ENCODE measurements at regions not wholly inside any gene's neighbourhood (a gene's known extent, or its start where the extent isn't known, plus 50 kb on each side); places are given as distances from the start of the nearest gene placed in this dataset.

DNA sequence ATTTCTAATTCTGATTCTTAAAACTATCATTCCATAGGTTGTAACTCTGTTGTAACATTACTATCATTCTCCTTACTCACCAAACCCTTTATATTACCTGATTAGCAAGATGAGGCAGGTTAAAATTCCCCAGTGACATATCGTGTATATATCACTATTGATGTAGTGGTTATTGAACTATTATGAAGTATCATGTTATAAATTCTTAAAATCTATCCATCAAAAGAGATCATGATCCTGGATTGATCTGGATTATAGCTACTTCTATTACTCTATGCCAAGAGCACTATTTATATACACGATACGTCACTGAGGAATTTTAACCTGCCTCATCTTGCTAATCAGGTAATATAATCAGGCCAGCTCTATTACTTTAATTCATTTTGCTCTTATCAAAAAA is 533.9 kb downstream of the SLITRK6 start (continued):
- TF ChIP-seq, protein P1, sequence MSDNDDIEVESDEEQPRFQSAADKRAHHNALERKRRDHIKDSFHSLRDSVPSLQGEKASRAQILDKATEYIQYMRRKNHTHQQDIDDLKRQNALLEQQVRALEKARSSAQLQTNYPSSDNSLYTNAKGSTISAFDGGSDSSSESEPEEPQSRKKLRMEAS (IDR thresholded peaks at IDR 0.05), result no peak
- TF ChIP-seq FOSL1 (IDR thresholded peaks at IDR 0.05; ENCODE audit: low read depth) (no peak), RAD21 (IDR thresholded peaks at IDR 0.05; ENCODE audit: low read depth) (no peak), SP1 (IDR thresholded peaks at IDR 0.05; ENCODE audit: low read depth) (no peak), JUND (IDR thresholded peaks at IDR 0.05) (no peak), ZNF274 (IDR thresholded peaks at IDR 0.05; ENCODE audit: low read depth, low read length) (no peak)

DNA sequence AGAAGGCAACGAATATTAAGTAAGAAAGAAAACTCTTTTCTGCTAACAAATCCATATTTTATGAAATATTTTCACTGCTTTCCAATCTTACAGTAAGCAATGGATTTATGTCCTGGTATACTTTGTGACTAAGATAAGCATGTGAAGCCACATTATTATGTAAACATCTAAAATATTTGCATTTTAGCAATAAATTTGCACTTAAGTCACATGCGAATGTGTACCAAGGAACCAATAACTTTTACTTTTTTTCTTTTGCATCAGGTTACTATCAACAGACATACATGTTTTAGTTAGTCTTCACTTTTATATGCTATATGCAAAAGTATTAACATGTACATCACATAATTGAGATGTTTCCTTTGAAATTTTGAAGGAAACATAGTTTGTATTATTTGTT is 536.7 kb downstream of the SLITRK6 start:
- intact Hi-C loops (cut with micrococcal nuclease), result no loop called here
- no peaks in the 10 kb centered on the region for H3K4me1 ChIP-seq (ENCODE audit: control insufficient read depth in 1 of 2, insufficient read depth in 2 of 2, low read length in 2 of 2)
- TF ChIP-seq, protein P2, sequence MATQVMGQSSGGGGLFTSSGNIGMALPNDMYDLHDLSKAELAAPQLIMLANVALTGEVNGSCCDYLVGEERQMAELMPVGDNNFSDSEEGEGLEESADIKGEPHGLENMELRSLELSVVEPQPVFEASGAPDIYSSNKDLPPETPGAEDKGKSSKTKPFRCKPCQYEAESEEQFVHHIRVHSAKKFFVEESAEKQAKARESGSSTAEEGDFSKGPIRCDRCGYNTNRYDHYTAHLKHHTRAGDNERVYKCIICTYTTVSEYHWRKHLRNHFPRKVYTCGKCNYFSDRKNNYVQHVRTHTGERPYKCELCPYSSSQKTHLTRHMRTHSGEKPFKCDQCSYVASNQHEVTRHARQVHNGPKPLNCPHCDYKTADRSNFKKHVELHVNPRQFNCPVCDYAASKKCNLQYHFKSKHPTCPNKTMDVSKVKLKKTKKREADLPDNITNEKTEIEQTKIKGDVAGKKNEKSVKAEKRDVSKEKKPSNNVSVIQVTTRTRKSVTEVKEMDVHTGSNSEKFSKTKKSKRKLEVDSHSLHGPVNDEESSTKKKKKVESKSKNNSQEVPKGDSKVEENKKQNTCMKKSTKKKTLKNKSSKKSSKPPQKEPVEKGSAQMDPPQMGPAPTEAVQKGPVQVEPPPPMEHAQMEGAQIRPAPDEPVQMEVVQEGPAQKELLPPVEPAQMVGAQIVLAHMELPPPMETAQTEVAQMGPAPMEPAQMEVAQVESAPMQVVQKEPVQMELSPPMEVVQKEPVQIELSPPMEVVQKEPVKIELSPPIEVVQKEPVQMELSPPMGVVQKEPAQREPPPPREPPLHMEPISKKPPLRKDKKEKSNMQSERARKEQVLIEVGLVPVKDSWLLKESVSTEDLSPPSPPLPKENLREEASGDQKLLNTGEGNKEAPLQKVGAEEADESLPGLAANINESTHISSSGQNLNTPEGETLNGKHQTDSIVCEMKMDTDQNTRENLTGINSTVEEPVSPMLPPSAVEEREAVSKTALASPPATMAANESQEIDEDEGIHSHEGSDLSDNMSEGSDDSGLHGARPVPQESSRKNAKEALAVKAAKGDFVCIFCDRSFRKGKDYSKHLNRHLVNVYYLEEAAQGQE (IDR thresholded peaks at IDR 0.05; ENCODE audit: low read depth), result no peak
- TF ChIP-seq POLR2AphosphoS5 (IDR thresholded peaks at IDR 0.05; ENCODE audit: low read depth, low read length) (no peak), SRF (IDR thresholded peaks at IDR 0.05; ENCODE audit: low read depth) (no peak), ZNF274 (IDR thresholded peaks at IDR 0.05; ENCODE audit: low read depth, low read length) (no peak), YY1 (IDR thresholded peaks at IDR 0.05; ENCODE audit: extremely low read depth, insufficient replicate concordance, low read depth, low read length) (no peak), CBX3 (IDR thresholded peaks at IDR 0.05; ENCODE audit: low read depth) (no peak), EGR1 (IDR thresholded peaks at IDR 0.05; ENCODE audit: low read depth) (no peak), EZH2 (IDR thresholded peaks at IDR 0.05) (no peak)
- TF ChIP-seq, protein P3, sequence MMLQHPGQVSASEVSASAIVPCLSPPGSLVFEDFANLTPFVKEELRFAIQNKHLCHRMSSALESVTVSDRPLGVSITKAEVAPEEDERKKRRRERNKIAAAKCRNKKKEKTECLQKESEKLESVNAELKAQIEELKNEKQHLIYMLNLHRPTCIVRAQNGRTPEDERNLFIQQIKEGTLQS (IDR thresholded peaks at IDR 0.05), result no peak
- TF ChIP-seq, protein P4, sequence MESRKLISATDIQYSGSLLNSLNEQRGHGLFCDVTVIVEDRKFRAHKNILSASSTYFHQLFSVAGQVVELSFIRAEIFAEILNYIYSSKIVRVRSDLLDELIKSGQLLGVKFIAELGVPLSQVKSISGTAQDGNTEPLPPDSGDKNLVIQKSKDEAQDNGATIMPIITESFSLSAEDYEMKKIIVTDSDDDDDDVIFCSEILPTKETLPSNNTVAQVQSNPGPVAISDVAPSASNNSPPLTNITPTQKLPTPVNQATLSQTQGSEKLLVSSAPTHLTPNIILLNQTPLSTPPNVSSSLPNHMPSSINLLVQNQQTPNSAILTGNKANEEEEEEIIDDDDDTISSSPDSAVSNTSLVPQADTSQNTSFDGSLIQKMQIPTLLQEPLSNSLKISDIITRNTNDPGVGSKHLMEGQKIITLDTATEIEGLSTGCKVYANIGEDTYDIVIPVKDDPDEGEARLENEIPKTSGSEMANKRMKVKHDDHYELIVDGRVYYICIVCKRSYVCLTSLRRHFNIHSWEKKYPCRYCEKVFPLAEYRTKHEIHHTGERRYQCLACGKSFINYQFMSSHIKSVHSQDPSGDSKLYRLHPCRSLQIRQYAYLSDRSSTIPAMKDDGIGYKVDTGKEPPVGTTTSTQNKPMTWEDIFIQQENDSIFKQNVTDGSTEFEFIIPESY (IDR thresholded peaks at IDR 0.05; ENCODE audit: extremely low read depth, insufficient replicate concordance, low read length), result no peak
- TF ChIP-seq, protein P1 (IDR thresholded peaks at IDR 0.05), result no peak
- H3K9ac ChIP-seq (ENCODE audit: low read length), result no peak overlapping the region
- BruUV-seq (replicated peaks), result no TSS peak
- no peaks in the 10 kb centered on the region for H3K27me3 ChIP-seq (ENCODE audit: insufficient read depth, low read length)
- no peak overlapping the region for H3K4me2 ChIP-seq (ENCODE audit: low read length)
- no peaks in the 10 kb centered on the region for H3K9me3 ChIP-seq (ENCODE audit: control insufficient read depth in 1 of 2, insufficient read depth in 1 of 2, low read depth in 1 of 2, low read length in 2 of 2)
- ChIA-PET RAD21 (ENCODE audit: low non-redundant PET in 1 of 2, low total read pairs in 2 of 2, uncharacterized antibody in 2 of 2, unreplicated experiment in 2 of 2) (no interaction called here), CTCF (no interaction called here), POLR2A (no interaction called here)
- no peaks in the 10 kb centered on the region for H3K36me3 ChIP-seq (ENCODE audit: control insufficient read depth in 1 of 2, insufficient read depth in 2 of 2, low read length in 2 of 2)
- no peak for ATAC-seq
- H3K27ac ChIP-seq (ENCODE audit: low read depth, low read length), result no peak overlapping the region
- H4K20me1 ChIP-seq (ENCODE audit: insufficient read depth), result no peaks in the 10 kb centered on the region
- no peak overlapping the region for H3K4me3 ChIP-seq (replicated peaks in 1 of 2; ENCODE audit: low read depth in 1 of 2, low read length in 2 of 2)
- H3K9me2 ChIP-seq (ENCODE audit: insufficient read depth), result no peaks in the 10 kb centered on the region
- no peak overlapping the region for H2AFZ ChIP-seq (ENCODE audit: low read depth, low read length, poor library complexity, severe bottlenecking)
- DNase-seq (ENCODE audit: low read depth, low spot score), result no peak
- H3K79me2 ChIP-seq (ENCODE audit: insufficient read depth, low read length), result no peaks in the 10 kb centered on the region

Data from HCT116 (cell line).